Ishikawa (cell line): ENCODE measurements at regions not wholly inside any gene's neighbourhood (a gene's known extent, or its start where the extent isn't known, plus 50 kb on each side); places are given as distances from the start of the nearest gene placed in this dataset.

ENCODE experiments used
- CEBPB ChIP-seq: IDR thresholded peaks from 2 replicates; pipeline ENCODE4 v1.6.1; 2012
- CREB1 ChIP-seq: IDR thresholded peaks from 2 replicates; pipeline ENCODE4 v1.6.1; 2012; ENCODE audit warnings: low read depth
- EGR1 ChIP-seq: IDR thresholded peaks from 2 replicates; pipeline ENCODE4 v1.6.1; 2012
- EP300 ChIP-seq: IDR thresholded peaks from 2 replicates; pipeline ENCODE4 v1.6.1; 2012; ENCODE audit warnings: borderline replicate concordance
- FOXM1 ChIP-seq: IDR thresholded peaks from 2 replicates; pipeline ENCODE4 v1.6.1; 2012; ENCODE audit warnings: low read depth, borderline replicate concordance
- MAX ChIP-seq: IDR thresholded peaks from 2 replicates; pipeline ENCODE4 v1.6.1; 2012
- NFIC ChIP-seq: IDR thresholded peaks from 2 replicates; pipeline ENCODE4 v1.6.1; 2012
- RAD21 ChIP-seq: IDR thresholded peaks from 2 replicates; pipeline ENCODE4 v1.6.1; 2012; ENCODE audit warnings: low read depth
- REST ChIP-seq: IDR thresholded peaks from 2 replicates; pipeline ENCODE4 v1.6.1; 2012; ENCODE audit warnings: low read depth, mild to moderate bottlenecking
- TAF1 ChIP-seq: IDR thresholded peaks from 2 replicates; pipeline ENCODE4 v1.6.1; 2012; ENCODE audit warnings: low read depth, mild to moderate bottlenecking
- TCF12 ChIP-seq: IDR thresholded peaks from 2 replicates; pipeline ENCODE4 v1.6.1; 2012; ENCODE audit warnings: low read depth
- TEAD4 ChIP-seq: IDR thresholded peaks from 2 replicates; pipeline ENCODE4 v1.6.1; 2012
- USF1 ChIP-seq: IDR thresholded peaks from 2 replicates; pipeline ENCODE4 v1.6.1; 2012
- YY1 ChIP-seq: IDR thresholded peaks from 2 replicates; pipeline ENCODE4 v1.6.1; 2012; ENCODE audit warnings: low read depth
- ZBTB7A ChIP-seq: IDR thresholded peaks from 2 replicates; pipeline ENCODE4 v1.6.1; 2012; ENCODE audit warnings: low read depth

- TF ChIP-seq RAD21 (no peak), TAF1 (no peak), CEBPB (no peak), TEAD4 (no peak), YY1 (no peak), EGR1 (no peak), ZBTB7A (no peak), MAX (no peak), NFIC (no peak), FOXM1 (no peak), CREB1 (no peak), REST (no peak), USF1 (no peak), EP300 (no peak), TCF12 (no peak)
Measured at GRCh38 chr2:21361384-21361783, 237.6 kb downstream of the TDRD15 start.

GRCh38 chr2:21361957-21362486 lies 238.3 kb downstream of the TDRD15 start:
- no peak for TF ChIP-seq TCF12
- TF ChIP-seq TEAD4 = no peak
- TF ChIP-seq TAF1 = no peak
- no peak for TF ChIP-seq CEBPB
- TF ChIP-seq REST = no peak
- TF ChIP-seq FOXM1 = no peak
- TF ChIP-seq CREB1 = no peak

- TF ChIP-seq CREB1 (no peak), NFIC (no peak), EP300 (no peak), TCF12 (no peak), RAD21 (no peak), TEAD4 (no peak), YY1 (no peak), ZBTB7A (no peak), EGR1 (no peak), REST (no peak), CEBPB (no peak), USF1 (no peak)
Measured at GRCh38 chr2:21363364-21363763, 239.6 kb downstream of the TDRD15 start.

- TF ChIP-seq EP300 (no peak), FOXM1 (no peak), USF1 (no peak), ZBTB7A (no peak), MAX (no peak), REST (no peak), RAD21 (no peak)
Measured at GRCh38 chr2:21367421-21367820, 243.7 kb downstream of the TDRD15 start.
